ENCODE measurements at regions not wholly inside any gene's neighbourhood (a gene's known extent, or its start where the extent isn't known, plus 50 kb on each side); places are given as distances from the start of the nearest gene placed in this dataset.
"Not testable (repeated sequence)": the region's sequence is repeated elsewhere in the genome, so short reads cannot be mapped to it uniquely, and the experiment has no call there.

DNA sequence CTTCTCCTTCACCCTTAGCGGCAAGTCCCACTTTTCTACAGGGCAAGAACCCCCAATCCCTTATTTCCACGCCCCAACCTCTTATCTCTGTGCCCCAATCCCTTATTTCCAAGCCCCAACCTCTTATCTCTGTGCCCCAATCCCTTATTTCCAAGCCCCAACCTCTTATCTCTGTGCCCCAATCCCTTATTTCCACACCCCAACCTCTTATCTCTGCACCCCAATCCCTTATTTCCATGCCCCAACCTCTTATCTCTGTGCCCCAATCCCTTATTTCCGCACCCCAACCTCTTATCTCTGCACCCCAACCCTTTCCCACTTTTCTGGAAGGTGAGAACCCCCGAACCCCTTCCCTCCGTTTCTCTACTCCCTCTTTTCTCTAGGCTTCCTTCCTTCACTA, 116.1 kb upstream of the GJE1 start:
- H3K4me3 ChIP-seq; H3K9me3 ChIP-seq; H3K36me3 ChIP-seq (replicated peaks); H3K27me3 ChIP-seq (ENCODE audit: low read depth); DNase-seq (ENCODE audit: low spot score in 2 of 2); in situ Hi-C loops (cut with MboI; ENCODE audit: low sequenced_read_pairs); H3K4me1 ChIP-seq: not testable (repeated sequence)

DNA sequence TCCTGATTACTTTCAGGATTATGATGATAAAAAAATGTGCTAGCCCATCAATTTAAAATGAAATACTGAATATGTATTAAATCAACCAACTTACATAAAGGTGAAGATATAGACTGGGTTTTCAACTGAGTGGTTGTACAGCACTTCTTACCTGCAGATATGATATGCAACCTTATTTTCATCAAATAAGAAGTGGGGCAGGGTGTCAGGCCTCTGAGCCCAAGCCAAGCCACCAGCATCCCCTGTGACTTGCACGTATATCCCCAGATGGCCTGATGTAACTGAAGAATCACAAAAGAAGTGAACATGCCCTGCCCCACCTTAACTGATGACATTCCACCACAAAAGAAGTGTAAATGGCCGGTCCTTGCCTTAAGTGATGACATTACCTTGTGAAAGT, 117.3 kb upstream of the GJE1 start:
- H3K27me3 ChIP-seq (ENCODE audit: low read depth); in situ Hi-C loops (cut with MboI; ENCODE audit: low sequenced_read_pairs); DNase-seq (ENCODE audit: low spot score in 2 of 2); H3K36me3 ChIP-seq (replicated peaks); H3K4me3 ChIP-seq; H3K4me1 ChIP-seq; H3K9me3 ChIP-seq: not testable (repeated sequence)

DNA sequence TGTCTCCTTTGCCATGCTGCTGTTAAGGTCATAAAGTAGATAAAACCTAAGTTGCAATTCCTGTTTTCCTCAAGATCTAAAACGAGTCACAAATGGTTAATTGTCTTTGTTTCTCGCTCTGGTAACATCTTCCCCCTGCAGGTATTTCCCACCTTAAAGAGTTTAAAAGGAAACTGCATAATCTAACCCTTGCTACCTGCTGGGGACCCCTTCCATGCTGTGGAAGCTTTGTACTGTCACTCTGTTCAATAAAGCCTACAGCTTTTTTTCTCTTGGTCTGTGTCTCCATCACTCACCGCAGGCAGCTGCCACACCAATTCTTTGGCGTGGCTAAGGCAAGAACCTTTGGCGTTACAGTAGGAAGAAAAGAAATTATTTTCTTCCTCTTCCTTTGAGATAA, 117.7 kb upstream of the GJE1 start:
- Histone ChIP-seq H3K4me3 (no peak overlapping the region), H3K4me1 (no peaks in the 10 kb centered on the region), H3K36me3 (replicated peaks) (no peaks in the 10 kb centered on the region), H3K9me3 (no peaks in the 10 kb centered on the region), H3K27me3 (ENCODE audit: low read depth) (no peaks in the 10 kb centered on the region)
- DNase-seq (ENCODE audit: low spot score in 2 of 2), result no peak
- in situ Hi-C loops (cut with MboI; ENCODE audit: low sequenced_read_pairs), result no loop called here

DNA sequence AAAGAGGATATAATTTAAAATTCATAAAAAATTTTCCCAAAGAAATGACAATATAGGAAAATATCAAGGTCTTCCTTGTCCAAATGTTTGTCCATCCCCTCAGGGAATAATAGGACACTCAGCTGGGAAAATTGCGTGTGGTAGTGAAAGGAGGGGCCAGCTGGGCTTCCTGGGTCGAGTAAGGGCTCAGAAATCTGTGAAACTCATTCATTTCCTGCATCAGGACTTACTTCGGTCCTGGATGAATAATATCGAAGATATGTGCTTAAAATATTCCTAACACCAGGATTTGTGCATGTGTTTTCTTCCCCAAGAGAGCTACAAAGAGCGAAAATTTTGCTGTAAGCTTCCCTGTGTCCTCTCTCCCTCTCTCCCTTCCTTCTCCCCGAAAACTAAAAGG, 118.2 kb upstream of the GJE1 start:
- H3K27me3 ChIP-seq (ENCODE audit: low read depth), result no peaks in the 10 kb centered on the region
- no peak overlapping the region for H3K4me3 ChIP-seq
- DNase-seq (ENCODE audit: low spot score in 2 of 2), result no peak
- in situ Hi-C loops (cut with MboI; ENCODE audit: low sequenced_read_pairs), result no loop called here
- no peaks in the 10 kb centered on the region for H3K36me3 ChIP-seq (replicated peaks)
- H3K9me3 ChIP-seq, result no peaks in the 10 kb centered on the region
- no peaks in the 10 kb centered on the region for H3K4me1 ChIP-seq

DNA sequence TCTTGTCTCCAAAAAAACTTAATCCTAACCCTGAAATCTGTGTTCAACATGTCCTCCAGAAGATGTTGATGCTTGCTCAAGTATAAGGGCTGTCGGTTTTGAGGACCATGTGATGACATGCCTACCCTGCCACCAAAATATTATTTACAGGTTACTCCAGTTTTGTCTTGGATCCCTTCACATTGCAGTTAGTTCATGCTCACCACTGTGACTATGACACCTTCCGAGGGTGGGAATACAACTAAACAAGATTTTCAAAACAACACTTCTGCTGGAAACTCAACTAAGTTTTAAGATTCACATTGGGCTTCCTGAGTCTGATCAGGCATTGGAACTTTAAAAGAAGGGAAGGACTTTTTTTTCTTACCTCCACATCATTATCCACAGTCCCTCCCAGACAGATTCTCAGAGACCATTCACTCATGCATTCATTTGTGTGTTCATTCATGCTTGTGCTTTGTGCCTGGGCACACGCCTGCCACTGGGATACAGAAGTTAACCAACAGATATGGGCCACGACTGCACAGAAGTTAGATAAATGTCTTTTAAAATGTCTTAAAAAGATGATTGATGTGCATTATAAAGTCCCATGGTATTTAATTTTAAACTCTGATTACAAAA, 118.7 kb upstream of the GJE1 start:
- in situ Hi-C loops (cut with MboI; ENCODE audit: low sequenced_read_pairs), result no loop called here
- Histone ChIP-seq H3K9me3 (no peaks in the 10 kb centered on the region), H3K4me1 (no peaks in the 10 kb centered on the region), H3K36me3 (replicated peaks) (no peaks in the 10 kb centered on the region), H3K27me3 (ENCODE audit: low read depth) (no peaks in the 10 kb centered on the region), H3K4me3 (no peak overlapping the region)
- no peak for DNase-seq (ENCODE audit: low spot score in 2 of 2)

DNA sequence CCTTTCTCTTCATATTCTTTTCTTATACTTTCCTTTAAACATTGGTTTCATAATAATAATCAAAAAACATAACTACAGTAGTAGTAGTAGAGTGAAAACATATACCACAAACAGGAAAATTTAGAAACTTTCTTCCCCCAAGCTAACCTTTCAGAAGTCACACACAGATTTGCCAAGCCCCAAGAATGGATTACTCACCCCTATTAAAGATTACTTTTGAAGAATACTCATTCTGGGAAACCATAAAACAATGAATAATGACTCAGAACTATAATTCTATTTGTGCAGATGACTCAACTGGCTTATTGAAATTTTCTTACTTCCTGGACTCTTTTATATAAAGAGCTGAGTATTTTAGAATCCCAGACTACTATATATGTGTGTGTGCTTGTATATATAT, 119.4 kb upstream of the GJE1 start:
- Histone ChIP-seq H3K36me3 (replicated peaks) (no peaks in the 10 kb centered on the region), H3K4me1 (no peaks in the 10 kb centered on the region), H3K9me3 (no peaks in the 10 kb centered on the region), H3K4me3 (no peak overlapping the region), H3K27me3 (ENCODE audit: low read depth) (no peaks in the 10 kb centered on the region)
- in situ Hi-C loops (cut with MboI; ENCODE audit: low sequenced_read_pairs), result no loop called here
- no peak for DNase-seq (ENCODE audit: low spot score in 2 of 2)

DNA sequence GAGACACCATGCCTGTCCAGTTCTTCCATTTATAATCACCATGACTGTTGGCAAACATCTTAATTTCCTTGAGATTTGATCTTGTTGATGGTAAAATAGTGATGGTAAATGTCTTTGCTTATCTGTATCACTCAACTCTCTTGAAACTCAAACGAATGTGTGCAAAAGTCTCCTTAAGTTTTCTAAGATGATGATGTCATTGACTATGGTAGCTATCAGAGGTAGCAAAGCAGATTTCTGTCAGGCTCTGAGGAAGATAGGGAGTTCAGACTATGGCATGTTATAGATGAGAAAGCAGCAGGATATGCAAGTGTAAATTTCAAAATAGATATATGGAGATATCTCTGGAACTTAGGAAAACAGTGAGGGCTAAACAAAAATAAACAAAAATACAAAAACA, 121.0 kb upstream of the GJE1 start:
- in situ Hi-C loops (cut with MboI; ENCODE audit: low sequenced_read_pairs), result no loop called here
- no peak for DNase-seq (ENCODE audit: low spot score in 2 of 2)
- Histone ChIP-seq H3K4me3 (no peak overlapping the region), H3K9me3 (no peaks in the 10 kb centered on the region), H3K36me3 (replicated peaks) (no peaks in the 10 kb centered on the region), H3K4me1 (no peaks in the 10 kb centered on the region), H3K27me3 (ENCODE audit: low read depth) (no peaks in the 10 kb centered on the region)

DNA sequence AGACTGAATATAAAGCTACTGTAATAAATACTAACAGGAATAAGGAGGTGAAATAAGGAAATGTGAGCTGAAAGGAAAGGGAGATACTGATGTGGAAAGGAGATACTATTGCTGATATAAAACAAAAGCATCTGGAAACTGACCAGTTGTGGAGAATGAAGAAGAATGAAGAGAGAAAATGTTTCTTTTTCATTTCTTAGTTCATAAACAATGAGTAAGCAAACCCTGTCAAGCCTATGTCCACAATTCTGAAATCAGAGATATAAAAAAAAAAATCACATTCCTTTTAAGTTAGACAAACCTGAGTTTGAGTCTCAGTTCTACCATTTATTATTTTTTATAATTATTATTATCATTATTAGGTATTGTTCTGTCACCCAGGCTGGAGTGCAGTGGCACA, 121.6 kb upstream of the GJE1 start:
- in situ Hi-C loops (cut with MboI; ENCODE audit: low sequenced_read_pairs), result no loop called here
- Histone ChIP-seq H3K4me3 (no peak overlapping the region), H3K27me3 (ENCODE audit: low read depth) (no peaks in the 10 kb centered on the region), H3K4me1 (no peaks in the 10 kb centered on the region), H3K36me3 (replicated peaks) (no peaks in the 10 kb centered on the region), H3K9me3 (no peaks in the 10 kb centered on the region)
- DNase-seq (ENCODE audit: low spot score in 2 of 2), result no peak

DNA sequence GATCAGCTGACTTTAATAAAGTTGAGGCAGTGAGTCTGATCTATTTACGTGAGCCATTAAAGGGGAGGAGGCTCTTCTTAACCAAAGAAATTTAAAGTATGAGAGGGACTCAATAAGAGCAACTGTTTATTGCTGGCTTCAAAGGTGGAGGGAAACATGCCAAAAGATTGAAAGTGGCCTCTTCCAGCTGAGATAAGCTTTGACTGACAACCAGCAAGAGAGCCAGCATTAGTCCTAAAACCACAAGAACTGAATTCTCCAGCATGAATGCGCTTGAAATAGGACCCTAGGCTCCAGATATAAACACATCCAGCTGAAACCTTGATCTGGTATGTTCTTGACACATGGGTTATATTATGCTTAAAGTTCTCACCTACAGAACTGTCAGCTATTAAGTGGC, 123.1 kb upstream of the GJE1 start:
- H3K27me3 ChIP-seq (ENCODE audit: low read depth), result no peaks in the 10 kb centered on the region
- in situ Hi-C loops (cut with MboI; ENCODE audit: low sequenced_read_pairs), result no loop called here
- H3K36me3 ChIP-seq (replicated peaks), result no peaks in the 10 kb centered on the region
- no peak overlapping the region for H3K4me3 ChIP-seq
- H3K4me1 ChIP-seq, result no peaks in the 10 kb centered on the region
- no peak for DNase-seq (ENCODE audit: low spot score in 2 of 2)
- H3K9me3 ChIP-seq, result no peaks in the 10 kb centered on the region

DNA sequence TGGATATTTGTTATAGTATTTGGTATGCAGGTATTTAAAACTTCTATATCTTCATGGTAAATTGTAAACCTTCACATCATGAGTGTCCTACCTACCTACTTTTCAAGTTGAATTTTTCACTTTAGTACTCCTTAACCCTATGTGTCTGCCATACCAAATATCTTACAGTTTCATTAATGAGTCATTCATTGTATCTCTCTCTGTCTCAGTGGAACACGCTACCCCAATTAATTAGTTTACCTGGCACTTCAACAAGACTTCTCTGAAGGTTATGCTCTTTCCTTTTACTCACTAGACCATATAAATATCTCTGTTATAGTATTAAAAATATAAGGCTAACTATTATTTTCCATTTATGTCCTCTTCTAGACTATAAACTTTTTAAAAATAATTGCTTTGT, 123.9 kb upstream of the GJE1 start:
- Histone ChIP-seq H3K9me3 (no peaks in the 10 kb centered on the region), H3K36me3 (replicated peaks) (no peaks in the 10 kb centered on the region), H3K4me1 (no peaks in the 10 kb centered on the region), H3K27me3 (ENCODE audit: low read depth) (no peaks in the 10 kb centered on the region), H3K4me3 (no peak overlapping the region)
- in situ Hi-C loops (cut with MboI; ENCODE audit: low sequenced_read_pairs), result no loop called here
- DNase-seq (ENCODE audit: low spot score in 2 of 2), result no peak

DNA sequence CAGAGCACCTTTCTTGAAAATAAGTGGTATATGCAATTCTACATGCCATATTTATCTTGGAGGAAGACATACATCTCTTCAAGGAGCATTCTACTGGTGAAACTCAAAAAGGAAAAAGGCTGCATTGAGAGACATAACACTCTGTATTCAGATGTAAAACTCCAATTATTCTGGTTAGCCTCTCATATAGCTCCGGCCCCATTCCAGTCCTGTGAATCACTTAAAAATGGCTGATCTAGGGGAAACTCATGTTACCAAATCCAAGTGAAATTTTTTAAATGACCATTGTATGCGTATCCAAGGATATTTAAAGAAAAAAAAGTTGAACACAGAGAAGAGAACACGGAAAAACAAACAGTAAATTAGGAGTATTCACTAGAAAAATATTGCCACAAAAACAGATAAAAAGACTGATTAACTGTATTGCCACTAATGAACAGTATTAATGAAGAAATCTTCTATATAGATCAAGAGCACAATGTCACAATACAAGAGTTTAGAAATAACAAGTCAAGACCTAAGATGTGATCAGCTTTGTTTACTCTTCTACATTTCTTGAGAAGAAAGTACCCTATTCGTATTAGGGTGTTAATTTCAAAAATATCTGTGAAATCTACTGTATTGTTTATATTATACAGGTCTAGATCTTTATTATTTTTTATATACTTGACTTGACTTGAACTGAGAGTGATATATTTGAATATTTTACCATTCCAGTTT, 124.5 kb upstream of the GJE1 start:
- in situ Hi-C loops (cut with MboI; ENCODE audit: low sequenced_read_pairs), result no loop called here
- Histone ChIP-seq H3K4me1 (no peaks in the 10 kb centered on the region), H3K4me3 (no peak overlapping the region), H3K9me3 (no peaks in the 10 kb centered on the region), H3K36me3 (replicated peaks) (no peaks in the 10 kb centered on the region), H3K27me3 (ENCODE audit: low read depth) (no peaks in the 10 kb centered on the region)
- DNase-seq (ENCODE audit: low spot score in 2 of 2), result no peak

DNA sequence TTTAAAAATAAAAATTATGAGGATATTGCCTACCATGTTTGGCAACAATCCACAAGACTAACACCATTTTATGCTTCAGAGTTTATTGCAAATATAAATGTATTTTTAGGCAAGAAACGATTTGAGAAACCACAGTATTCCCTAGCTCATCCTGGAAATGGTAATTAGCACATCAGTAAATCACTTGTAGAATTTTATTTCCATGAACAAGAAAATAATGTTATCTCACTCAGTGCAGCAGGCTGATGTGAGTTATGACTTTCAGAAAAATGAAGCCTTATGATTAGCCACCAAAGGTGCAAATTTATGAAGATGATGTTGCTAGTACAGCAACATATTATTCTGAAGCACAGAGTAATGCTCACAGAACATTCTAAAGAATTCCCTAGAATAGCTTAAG, 127.7 kb upstream of the GJE1 start:
- no peaks in the 10 kb centered on the region for H3K9me3 ChIP-seq
- no peak for DNase-seq (ENCODE audit: low spot score in 2 of 2)
- H3K4me3 ChIP-seq, result no peak overlapping the region
- H3K36me3 ChIP-seq (replicated peaks), result no peaks in the 10 kb centered on the region
- in situ Hi-C loops (cut with MboI; ENCODE audit: low sequenced_read_pairs), result no loop called here
- H3K4me1 ChIP-seq, result no peaks in the 10 kb centered on the region
- no peaks in the 10 kb centered on the region for H3K27me3 ChIP-seq (ENCODE audit: low read depth)

DNA sequence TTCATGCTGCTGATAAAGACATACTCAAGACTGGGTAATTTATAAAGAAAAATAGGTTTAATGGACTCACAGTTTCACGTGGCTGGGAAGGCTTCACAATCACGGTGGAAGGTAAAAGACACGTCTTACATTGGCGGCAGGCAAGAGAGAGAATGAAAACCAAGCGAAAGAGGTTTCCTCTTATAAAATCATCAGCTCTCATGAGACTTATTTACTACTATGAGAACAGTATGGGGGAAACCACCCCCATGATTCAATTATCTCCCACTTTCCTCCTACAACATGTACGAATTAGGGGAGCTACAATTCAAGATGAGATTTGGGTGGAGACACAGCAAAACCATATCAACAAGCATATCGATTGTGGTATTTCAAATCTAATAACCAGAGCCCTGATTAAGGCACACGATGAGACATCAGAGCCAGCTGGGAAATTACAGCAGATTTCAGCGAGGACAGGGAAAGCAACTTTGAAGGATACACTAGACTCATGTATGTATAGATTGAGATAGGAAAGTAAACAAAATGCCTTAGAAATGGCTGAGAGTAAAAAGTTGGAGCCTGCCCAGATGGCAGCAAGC, 129.8 kb upstream of the GJE1 start:
- Histone ChIP-seq H3K27me3 (ENCODE audit: low read depth) (no peaks in the 10 kb centered on the region), H3K36me3 (replicated peaks) (no peaks in the 10 kb centered on the region), H3K9me3 (no peaks in the 10 kb centered on the region), H3K4me3 (no peak overlapping the region), H3K4me1 (no peaks in the 10 kb centered on the region)
- no peak for DNase-seq (ENCODE audit: low spot score in 2 of 2)
- in situ Hi-C loops (cut with MboI; ENCODE audit: low sequenced_read_pairs), result no loop called here

DNA sequence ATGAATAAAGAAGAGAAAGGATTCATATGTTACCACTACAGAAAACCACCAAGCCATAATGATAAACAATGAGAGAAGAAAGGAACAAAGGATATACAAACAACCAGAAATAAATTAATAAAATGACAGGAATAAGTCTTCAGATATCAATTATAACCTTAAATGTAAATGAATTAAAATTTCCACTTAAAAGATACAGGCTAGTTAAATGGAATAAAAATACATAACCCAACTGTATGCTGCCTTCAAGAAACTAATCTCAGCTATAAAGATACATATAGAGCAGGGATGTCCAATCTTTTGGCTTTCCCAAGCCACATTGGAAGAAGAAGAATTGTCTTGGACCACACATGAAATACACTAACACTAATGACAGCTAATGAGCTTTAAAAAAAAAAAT, 135.9 kb upstream of the GJE1 start:
- Histone ChIP-seq H3K4me1 (no peaks in the 10 kb centered on the region), H3K36me3 (replicated peaks) (no peaks in the 10 kb centered on the region), H3K4me3 (no peak overlapping the region), H3K9me3 (no peaks in the 10 kb centered on the region; the same call in none of the 2 replicates), H3K27me3 (ENCODE audit: low read depth) (no peaks in the 10 kb centered on the region)
- no peak for DNase-seq (ENCODE audit: low spot score in 2 of 2)
- in situ Hi-C loops (cut with MboI; ENCODE audit: low sequenced_read_pairs), result loop anchor here (25.0 kb wide), 1 partner anchor 115 kb away; no protein-coding TSS in a partner anchor
